PC-9 (cell line): ENCODE measurements at regions not wholly inside any gene's neighbourhood (a gene's known extent, or its start where the extent isn't known, plus 50 kb on each side); places are given as distances from the start of the nearest gene placed in this dataset.

Source experiments
- BruUV-seq: library from RNA; stranded (reverse); fragments of 400-500 nt; replicated peaks from 2 replicates; lab custom pipeline; 2021; lab: Mats Ljungman, UMichigan
- CTCF ChIA-PET: fragments of 300-600 bp; sonication (Branson Sonifier 250); formaldehyde crosslinking; loops from one replicate; lab custom pipeline; 2022; ENCODE audit warnings: antibody characterized with exemption; lab: Charles Lee
- POLR2A ChIA-PET: fragments of 300-600 bp; sonication (Branson Sonifier 250); formaldehyde crosslinking; loops from one replicate; lab custom pipeline; 2022; ENCODE audit warnings: antibody characterized with exemption; ENCODE audit not compliant: unreplicated experiment; lab: Charles Lee
- DNase-seq, 2 experiments: peaks; one replicate each; pipeline versions ENCODE4 v3.0.0 to v3.0.0-alpha.2; 2015 to 2022; ENCODE audit warnings: mixed read lengths in 1 of 2
- H2AFZ ChIP-seq: fragments of 200-600 bp; sonication (generic); 2 replicates; pipeline ENCODE4 v1.8.1; 2017; ENCODE audit warnings: antibody characterized with exemption
- H3F3A ChIP-seq: fragments of 200-600 bp; sonication (generic); 2 replicates; pipeline ENCODE4 v1.8.1; 2017; ENCODE audit warnings: antibody characterized with exemption, mild to moderate bottlenecking, low read depth; ENCODE audit not compliant: insufficient read depth
- H3K27ac ChIP-seq: fragments of 200-600 bp; sonication (generic); 2 replicates; pipeline ENCODE4 v1.6.1; 2016; ENCODE audit warnings: mixed run types
- H3K27me3 ChIP-seq: fragments of 200-600 bp; sonication (generic); 2 replicates; pipeline ENCODE4 v1.6.1; 2016; ENCODE audit warnings: low read depth, mixed run types; ENCODE audit not compliant: insufficient read depth
- H3K36me3 ChIP-seq: fragments of 200-600 bp; sonication (generic); 2 replicates; pipeline ENCODE4 v1.6.1; 2016; ENCODE audit warnings: low read depth, mixed run types
- H3K4me1 ChIP-seq: fragments of 200-600 bp; sonication (generic); replicated peaks from 2 replicates; pipeline ENCODE4 v1.6.1; 2016; ENCODE audit warnings: mixed run types; ENCODE audit not compliant: insufficient read depth
- H3K4me2 ChIP-seq: fragments of 200-600 bp; sonication (generic); 2 replicates; pipeline ENCODE4 v1.6.1; 2017; ENCODE audit warnings: mixed run types
- H3K4me3 ChIP-seq: fragments of 200-600 bp; sonication (generic); 2 replicates; pipeline ENCODE4 v1.6.1; 2016; ENCODE audit warnings: mixed run types
- H3K79me2 ChIP-seq: fragments of 200-600 bp; sonication (generic); 2 replicates; pipeline ENCODE4 v1.6.1; 2017; ENCODE audit warnings: low read depth, mixed run types
- H3K9me2 ChIP-seq: fragments of 200-600 bp; sonication (generic); 2 replicates; pipeline ENCODE4 v1.8.1; 2017; ENCODE audit warnings: mild to moderate bottlenecking; ENCODE audit not compliant: insufficient read depth
- H3K9me3 ChIP-seq: fragments of 200-600 bp; sonication (generic); 2 replicates; pipeline ENCODE4 v1.8.1; 2016; ENCODE audit warnings: low read depth; ENCODE audit not compliant: insufficient read depth
- H4K20me1 ChIP-seq: fragments of 200-600 bp; sonication (generic); 2 replicates; pipeline ENCODE4 v1.8.1; 2017; ENCODE audit not compliant: insufficient read depth
- CTCF ChIP-seq: fragments of 200-600 bp; sonication (generic); conservative IDR thresholded peaks from 2 replicates; pipeline ENCODE4 v1.6.1; 2017; ENCODE audit warnings: mixed run types, antibody characterized with exemption, mild to moderate bottlenecking, moderate library complexity
- EZH2 ChIP-seq: fragments of 200-600 bp; sonication (generic); IDR thresholded peaks from 2 replicates; pipeline ENCODE4 v1.8.0; 2017; ENCODE audit warnings: antibody characterized with exemption, low read depth
- intact Hi-C: fragments of 100-400 bp; cut with micrococcal nuclease; formaldehyde crosslinking; loops from one replicate; pipeline ENCODE4 v1.10.0; 2022; ENCODE audit not compliant: unreplicated experiment

- no peaks in the 10 kb centered on the region for H3K9me2 ChIP-seq
- BruUV-seq: no TSS peak
- no peak overlapping the region for H3K4me2 ChIP-seq
- no peaks in the 10 kb centered on the region for H3K79me2 ChIP-seq
- no peaks in the 10 kb centered on the region for H3K4me1 ChIP-seq
- H3K9me3 ChIP-seq: no peaks in the 10 kb centered on the region
- no peaks in the 10 kb centered on the region for H4K20me1 ChIP-seq
- TF ChIP-seq EZH2 (no peak), CTCF (no peak)
- no peak overlapping the region for H3K27ac ChIP-seq
- no peak overlapping the region for H2AFZ ChIP-seq
- H3F3A ChIP-seq: no peaks in the 10 kb centered on the region
- POLR2A ChIA-PET: no interaction called here
- H3K36me3 ChIP-seq: no peaks in the 10 kb centered on the region
- H3K27me3 ChIP-seq: 0 out of 2 replicates have a peak, but pooled peaks cover 4% of the 10 kb centered on the region
- no peak for DNase-seq
- no peak overlapping the region for H3K4me3 ChIP-seq
- intact Hi-C loops: no loop called here
- CTCF ChIA-PET: no interaction called here
Observed at GRCh38 chr5:7218141-7218540, 177.8 kb upstream of the ADCY2 start.

- DNase-seq: no peak
- no peak overlapping the region for H2AFZ ChIP-seq
- no peaks in the 10 kb centered on the region for H3K9me3 ChIP-seq
- H3F3A ChIP-seq: no peaks in the 10 kb centered on the region
- H4K20me1 ChIP-seq: no peaks in the 10 kb centered on the region
- no peaks in the 10 kb centered on the region for H3K36me3 ChIP-seq
- no peak overlapping the region for H3K4me2 ChIP-seq
- no peak overlapping the region for H3K27ac ChIP-seq
- intact Hi-C loops: no loop called here
- H3K27me3 ChIP-seq: peaks cover 3% of the 10 kb centered on the region; the same call in 1 of the 2 replicates
- ChIA-PET CTCF (no interaction called here), POLR2A (no interaction called here)
- no peak overlapping the region for H3K4me3 ChIP-seq
- BruUV-seq: no TSS peak
- H3K4me1 ChIP-seq: no peaks in the 10 kb centered on the region
- H3K9me2 ChIP-seq: no peaks in the 10 kb centered on the region
- no peaks in the 10 kb centered on the region for H3K79me2 ChIP-seq
- no peak for TF ChIP-seq CTCF
- TF ChIP-seq EZH2: no peak
Observed at GRCh38 chr5:7220156-7220555, 175.8 kb upstream of the ADCY2 start.

GRCh38 chr5:7221041-7221440 is 174.9 kb upstream of the ADCY2 start:
- Histone ChIP-seq H3K4me2 (no peak overlapping the region), H2AFZ (0 out of 2 replicates have a peak overlapping the region, but pooled peaks have one; percentile 10), H3F3A (no peaks in the 10 kb centered on the region), H3K36me3 (no peaks in the 10 kb centered on the region), H3K9me2 (no peaks in the 10 kb centered on the region), H3K4me1 (no peaks in the 10 kb centered on the region), H3K79me2 (no peaks in the 10 kb centered on the region), H3K27me3 (peaks cover 3% of the 10 kb centered on the region; the same call in 1 of the 2 replicates), H4K20me1 (no peaks in the 10 kb centered on the region), H3K9me3 (no peaks in the 10 kb centered on the region), H3K4me3 (no peak overlapping the region), H3K27ac (no peak overlapping the region)
- intact Hi-C loops: no loop called here
- CTCF ChIA-PET: no interaction called here
- POLR2A ChIA-PET: no interaction called here
- DNase-seq: no peak
- BruUV-seq: no TSS peak
- TF ChIP-seq CTCF (no peak), EZH2 (no peak)
